Fibroblast of villous mesenchyme (primary cell): ENCODE measurements at regions not wholly inside any gene's neighbourhood (a gene's known extent, or its start where the extent isn't known, plus 50 kb on each side); places are given as distances from the start of the nearest gene placed in this dataset.

Experiments used
- DNase-seq: peaks from one replicate; pipeline ENCODE4 v3.0.0-alpha.2; 2010; ENCODE audit warnings: low read depth
- H3K4me3 ChIP-seq: 2 replicates; pipeline ENCODE4 v1.5.1; 2011; ENCODE audit warnings: low read depth, mild to moderate bottlenecking, low read length
- CTCF ChIP-seq: IDR thresholded peaks from 2 replicates; pipeline ENCODE4 v1.5.1; 2012; ENCODE audit warnings: low read depth, mild to moderate bottlenecking, low read length; ENCODE audit not compliant: insufficient read depth

GRCh38 chr13:31437975-31438374 lies 238.2 kb downstream of the B3GLCT start:
- no peak for DNase-seq
- TF ChIP-seq CTCF = no peak
- no peak overlapping the region for H3K4me3 ChIP-seq

- no peak for TF ChIP-seq CTCF
- no peak overlapping the region for H3K4me3 ChIP-seq
- DNase-seq = no peak
These were observed 240.4 kb downstream of the B3GLCT start for GRCh38 chr13:31440132-31440531.

GRCh38 chr13:31441800-31442510 lies 242.2 kb downstream of the B3GLCT start:
- TF ChIP-seq CTCF = no peak
- DNase-seq = no peak
- H3K4me3 ChIP-seq = no peak overlapping the region

- no peak overlapping the region for H3K4me3 ChIP-seq
- no peak for TF ChIP-seq CTCF
- DNase-seq = no peak
These were observed 242.8 kb downstream of the B3GLCT start for GRCh38 chr13:31442571-31442970.

DNA sequence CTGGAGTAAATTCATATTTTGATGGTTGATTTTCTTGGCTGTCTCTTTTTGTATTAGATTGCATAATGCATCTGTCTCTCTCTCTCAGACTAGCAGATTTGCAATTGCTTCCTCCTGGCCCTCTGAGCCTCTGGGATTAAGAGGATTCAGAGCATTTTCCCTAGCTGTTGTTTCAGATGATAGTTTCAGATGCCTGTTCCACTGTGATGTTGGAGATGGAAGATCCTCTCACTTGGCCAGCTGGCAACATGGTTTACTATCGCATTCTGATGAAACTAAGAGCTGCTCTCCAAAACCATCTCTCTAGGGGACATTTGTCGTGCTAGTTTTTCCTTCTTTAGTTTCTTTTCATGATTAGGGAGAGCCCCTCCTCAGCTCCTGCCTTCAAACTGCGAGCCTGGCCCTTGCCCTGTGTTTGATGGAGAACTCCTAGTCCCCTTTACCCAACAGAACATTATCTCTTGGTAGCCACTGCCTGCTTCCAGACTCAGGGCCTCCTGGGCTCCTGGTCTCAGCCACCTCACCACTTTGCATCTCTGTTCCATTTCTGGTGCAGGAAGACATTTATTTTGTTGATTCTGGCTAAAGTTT lies 244.6 kb downstream of the B3GLCT start:
- no peak for TF ChIP-seq CTCF
- H3K4me3 ChIP-seq = no peak overlapping the region
- DNase-seq = no peak

DNA sequence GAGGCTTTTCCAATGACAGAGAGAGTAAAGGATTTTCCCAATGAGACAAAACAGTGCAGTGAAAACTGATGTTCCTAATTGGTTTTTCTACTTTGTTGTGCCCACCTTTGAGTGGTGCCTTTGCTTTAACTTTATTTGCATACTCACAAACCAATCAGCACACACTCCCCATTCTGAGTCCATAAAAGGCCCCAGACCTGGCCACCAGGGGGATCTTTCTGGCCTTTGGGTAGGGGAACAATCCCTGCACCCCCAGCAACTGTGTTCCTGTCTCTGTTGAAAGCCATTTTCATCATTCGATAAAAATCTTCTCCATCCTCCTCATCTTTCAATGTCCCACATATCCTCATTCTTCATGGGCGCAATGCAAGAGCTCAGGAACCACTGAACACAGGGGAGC lies 252.8 kb downstream of the B3GLCT start:
- TF ChIP-seq CTCF = no peak
- H3K4me3 ChIP-seq = no peak overlapping the region

DNA sequence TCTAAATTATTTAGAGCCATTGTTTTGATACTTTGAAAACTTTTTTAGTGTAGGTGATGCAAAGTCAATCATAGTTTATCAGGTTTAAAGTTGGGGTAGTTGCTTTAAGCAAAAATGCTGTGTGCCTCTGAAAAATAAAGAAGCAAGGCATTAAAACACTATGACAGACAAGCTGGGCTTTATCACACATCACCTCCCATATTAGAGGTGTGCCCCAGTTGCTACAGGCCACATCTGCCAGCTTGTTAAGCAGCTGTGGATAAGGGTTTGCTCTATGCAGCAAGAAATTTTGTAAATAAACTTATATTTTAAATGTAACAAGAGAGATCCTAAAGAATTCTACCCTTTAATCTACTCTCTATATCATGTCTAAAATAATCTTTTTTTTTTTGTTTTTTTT lies 255.8 kb downstream of the B3GLCT start:
- TF ChIP-seq CTCF = no peak
- H3K4me3 ChIP-seq = no peak overlapping the region
- DNase-seq = no peak

More for the DNA sequence above, 252.8 kb downstream of the B3GLCT start:
- no peak for DNase-seq
